ENCODE measurements at regions not wholly inside any gene's neighbourhood (a gene's known extent, or its start where the extent isn't known, plus 50 kb on each side); places are given as distances from the start of the nearest gene placed in this dataset.

- no peak for DNase-seq
Measured at GRCh38 chr5:167771571-167771970, 519.9 kb upstream of the WWC1 start.

GRCh38 chr5:167773668-167774301 is 517.7 kb upstream of the WWC1 start:
- no peak for DNase-seq

- no peak for DNase-seq
Measured at GRCh38 chr5:167777746-167778145, 513.7 kb upstream of the WWC1 start.

GRCh38 chr5:167778228-167778627 is 513.2 kb upstream of the WWC1 start:
- no peak for DNase-seq

GRCh38 chr5:167779644-167780043 is 511.8 kb upstream of the WWC1 start:
- no peak for DNase-seq

- DNase-seq = no peak
Measured at GRCh38 chr5:167780177-167780576, 511.3 kb upstream of the WWC1 start.

- no peak for DNase-seq
Measured at GRCh38 chr5:167783145-167783817, 508.2 kb upstream of the WWC1 start.

GRCh38 chr5:167785106-167785505 is 506.3 kb upstream of the WWC1 start:
- no peak for DNase-seq

GRCh38 chr5:167785901-167786300 is 505.5 kb upstream of the WWC1 start:
- DNase-seq = no peak

GRCh38 chr5:167786871-167787578 is 504.4 kb upstream of the WWC1 start:
- no peak for DNase-seq

GRCh38 chr5:167790045-167790444 is 501.4 kb upstream of the WWC1 start:
- no peak for DNase-seq

GRCh38 chr5:167790462-167791260 is 500.8 kb upstream of the WWC1 start:
- no peak for DNase-seq

GRCh38 chr5:167792514-167792913 is 498.9 kb upstream of the WWC1 start:
- no peak for DNase-seq

GRCh38 chr5:167793700-167794099 is 497.7 kb upstream of the WWC1 start:
- DNase-seq = no peak

GRCh38 chr5:167794121-167794520 is 497.3 kb upstream of the WWC1 start:
- DNase-seq = no peak

- no peak for DNase-seq
Measured at GRCh38 chr5:167796672-167797071, 494.8 kb upstream of the WWC1 start.

- no peak for DNase-seq
Measured at GRCh38 chr5:167797933-167798332, 493.5 kb upstream of the WWC1 start.

GRCh38 chr5:167798448-167798847 is 493.0 kb upstream of the WWC1 start:
- DNase-seq = no peak

- no peak for DNase-seq
Measured at GRCh38 chr5:167800427-167800826, 491.0 kb upstream of the WWC1 start.

- DNase-seq = no peak
Measured at GRCh38 chr5:167801999-167802398, 489.4 kb upstream of the WWC1 start.

GRCh38 chr5:167802755-167803431 is 488.6 kb upstream of the WWC1 start:
- DNase-seq = no peak

GRCh38 chr5:167804512-167805220 is 486.8 kb upstream of the WWC1 start:
- no peak for DNase-seq
